HG03457 (cell line): ENCODE measurements at regions not wholly inside any gene's neighbourhood (a gene's known extent, or its start where the extent isn't known, plus 50 kb on each side); places are given as distances from the start of the nearest gene placed in this dataset.
"Not testable (repeated sequence)": the region's sequence is repeated elsewhere in the genome, so short reads cannot be mapped to it uniquely, and the experiment has no call there.

Experiments used
- ATAC-seq: cut with Tn5 transposase; IDR thresholded peaks from one replicate; pipeline ENCODE4 v1.9.1; 2021; ENCODE audit warnings: moderate number of reproducible peaks; ENCODE audit not compliant: unreplicated experiment

- no peak for ATAC-seq
Measured at GRCh38 chr12:127964717-127965116, 302.3 kb upstream of the TMEM132C start.

GRCh38 chr12:127966331-127966730 is 300.6 kb upstream of the TMEM132C start:
- ATAC-seq, result no peak

- no peak for ATAC-seq
Measured at GRCh38 chr12:127970491-127970890, 296.5 kb upstream of the TMEM132C start.

GRCh38 chr12:127980585-127980984 is 286.4 kb upstream of the TMEM132C start:
- no peak for ATAC-seq

GRCh38 chr12:127981875-127982274 is 285.1 kb upstream of the TMEM132C start:
- no peak for ATAC-seq

- ATAC-seq, result not testable (repeated sequence)
Measured at GRCh38 chr12:127983213-127983791, 283.7 kb upstream of the TMEM132C start.

GRCh38 chr12:127984386-127985055 is 282.4 kb upstream of the TMEM132C start:
- no peak for ATAC-seq

GRCh38 chr12:127987199-127987901 is 279.6 kb upstream of the TMEM132C start:
- ATAC-seq, result no peak

- ATAC-seq, result no peak
Measured at GRCh38 chr12:127991485-127991884, 275.5 kb upstream of the TMEM132C start.

- no peak for ATAC-seq
Measured at GRCh38 chr12:127998988-127999387, 268.0 kb upstream of the TMEM132C start.

GRCh38 chr12:128004383-128004938 is 262.5 kb upstream of the TMEM132C start:
- ATAC-seq, result no peak

GRCh38 chr12:128007250-128007649 is 259.7 kb upstream of the TMEM132C start:
- ATAC-seq, result no peak

GRCh38 chr12:128008341-128008740 is 258.6 kb upstream of the TMEM132C start:
- no peak for ATAC-seq

GRCh38 chr12:128009108-128009507 is 257.9 kb upstream of the TMEM132C start:
- no peak for ATAC-seq

GRCh38 chr12:128012110-128012509 is 254.9 kb upstream of the TMEM132C start:
- no peak for ATAC-seq

- no peak for ATAC-seq
Measured at GRCh38 chr12:128015276-128015675, 251.7 kb upstream of the TMEM132C start.

GRCh38 chr12:128018067-128018466 is 248.9 kb upstream of the TMEM132C start:
- no peak for ATAC-seq

- no peak for ATAC-seq
Measured at GRCh38 chr12:128019996-128020544, 246.9 kb upstream of the TMEM132C start.

GRCh38 chr12:128021561-128021960 is 245.4 kb upstream of the TMEM132C start:
- no peak for ATAC-seq

- ATAC-seq, result no peak
Measured at GRCh38 chr12:128025589-128026245, 241.3 kb upstream of the TMEM132C start.
